ENCODE measurements at regions not wholly inside any gene's neighbourhood (a gene's known extent, or its start where the extent isn't known, plus 50 kb on each side); places are given as distances from the start of the nearest gene placed in this dataset.

- TF ChIP-seq CTCF (IDR thresholded peaks at IDR 0.05; ENCODE audit: control extremely low read depth, extremely low read depth), result no peak
- no peak for ATAC-seq (ENCODE audit: insufficient read depth, low FRiP score)
Measured at GRCh38 chr21:38668541-38668940, 137.2 kb upstream of the ETS2 start.

GRCh38 chr21:38669186-38669585, 136.5 kb upstream of the ETS2 start:
- H3K9me3 ChIP-seq (ENCODE audit: control insufficient read depth in 4 of 4, insufficient read depth in 3 of 4, low read length in 3 of 4), result no peaks in the 10 kb centered on the region
- ATAC-seq (ENCODE audit: insufficient read depth, low FRiP score) (peak; percentile 2), DNase-seq (peak in 1 of 3 donors; percentile 29)
- peaks cover 0 to 16% (median 0%) of the 10 kb centered on the region in 5 donors for H3K4me1 ChIP-seq (ENCODE audit: control insufficient read depth in 5 of 5, insufficient read depth in 5 of 5, low read length in 5 of 5)
- peaks cover 0 to 6% (median 0%) of the 10 kb centered on the region in 3 donors for H3K27me3 ChIP-seq (ENCODE audit: control insufficient read depth in 3 of 3, insufficient read depth in 3 of 3, low read length in 2 of 3)
- H3K36me3 ChIP-seq (ENCODE audit: control insufficient read depth in 4 of 4, insufficient read depth in 4 of 4, low read length in 4 of 4), result no peaks in the 10 kb centered on the region
- no peak overlapping the region for H3K9ac ChIP-seq (ENCODE audit: insufficient read depth in 1 of 2, low read length in 2 of 2)
- 83 to 90% methylated on average over 6 of the region's 6 CpGs for WGBS, 2 donors
- no peak overlapping the region for H3K4me3 ChIP-seq
- H3K27ac ChIP-seq (ENCODE audit: low read depth in 1 of 2, low read length in 1 of 2), result no peak overlapping the region
- no peak for TF ChIP-seq CTCF (IDR thresholded peaks at IDR 0.05; ENCODE audit: control extremely low read depth, extremely low read depth)

More at GRCh38 chr21:38668541-38668940, 137.2 kb upstream of the ETS2 start:
- Histone ChIP-seq H3K9ac (ENCODE audit: insufficient read depth in 1 of 2, low read length in 2 of 2) (no peak overlapping the region), H3K9me3 (ENCODE audit: control insufficient read depth in 4 of 4, insufficient read depth in 3 of 4, low read length in 3 of 4) (no peaks in the 10 kb centered on the region), H3K36me3 (ENCODE audit: control insufficient read depth in 4 of 4, insufficient read depth in 4 of 4, low read length in 4 of 4) (no peaks in the 10 kb centered on the region), H3K27me3 (ENCODE audit: control insufficient read depth in 3 of 3, insufficient read depth in 3 of 3, low read length in 2 of 3) (peaks cover 0 to 10% (median 0%) of the 10 kb centered on the region in 3 donors), H3K4me3 (no peak overlapping the region), H3K4me1 (ENCODE audit: control insufficient read depth in 5 of 5, insufficient read depth in 5 of 5, low read length in 5 of 5) (peaks cover 0 to 16% (median 0%) of the 10 kb centered on the region in 5 donors), H3K27ac (ENCODE audit: low read depth in 1 of 2, low read length in 1 of 2) (no peak overlapping the region)
- WGBS, 2 donors, result 81 to 82% methylated on average over 6 of the region's 6 CpGs
- no peak for DNase-seq

- H3K27me3 ChIP-seq (ENCODE audit: control insufficient read depth in 3 of 3, insufficient read depth in 3 of 3, low read length in 2 of 3), result no peaks in the 10 kb centered on the region
- DNase-seq (no peak), ATAC-seq (ENCODE audit: insufficient read depth, low FRiP score) (no peak)
- TF ChIP-seq CTCF (IDR thresholded peaks at IDR 0.05; ENCODE audit: control extremely low read depth, extremely low read depth), result no peak
- peaks cover 0 to 20% (median 0%) of the 10 kb centered on the region in 5 donors for H3K4me1 ChIP-seq (ENCODE audit: control insufficient read depth in 5 of 5, insufficient read depth in 5 of 5, low read length in 5 of 5)
- H3K9me3 ChIP-seq (ENCODE audit: control insufficient read depth in 4 of 4, insufficient read depth in 3 of 4, low read length in 3 of 4), result no peaks in the 10 kb centered on the region
- H3K4me3 ChIP-seq, result no peak overlapping the region
- no peak overlapping the region for H3K27ac ChIP-seq (ENCODE audit: low read depth in 1 of 2, low read length in 1 of 2)
- 93 to 95% methylated on average over 7 of the region's 7 CpGs for WGBS, 2 donors
- H3K9ac ChIP-seq (ENCODE audit: insufficient read depth in 1 of 2, low read length in 2 of 2), result no peak overlapping the region
- no peaks in the 10 kb centered on the region for H3K36me3 ChIP-seq (ENCODE audit: control insufficient read depth in 4 of 4, insufficient read depth in 4 of 4, low read length in 4 of 4)
Measured at GRCh38 chr21:38670861-38671260, 134.9 kb upstream of the ETS2 start.

GRCh38 chr21:38671773-38672172, 134.0 kb upstream of the ETS2 start:
- WGBS, 2 donors, result 69 to 80% methylated on average over 6 of the region's 6 CpGs
- H3K9ac ChIP-seq (ENCODE audit: insufficient read depth in 1 of 2, low read length in 2 of 2), result no peak overlapping the region
- DNase-seq, result peak; percentile 24 to 92 (median 87)
- no peak for ATAC-seq (ENCODE audit: insufficient read depth, low FRiP score)
- H3K27me3 ChIP-seq (ENCODE audit: control insufficient read depth in 3 of 3, insufficient read depth in 3 of 3, low read length in 2 of 3), result no peaks in the 10 kb centered on the region
- H3K4me1 ChIP-seq (ENCODE audit: control insufficient read depth in 5 of 5, insufficient read depth in 5 of 5, low read length in 5 of 5), result peaks cover 0 to 20% (median 0%) of the 10 kb centered on the region in 5 donors
- no peak for TF ChIP-seq CTCF (IDR thresholded peaks at IDR 0.05; ENCODE audit: control extremely low read depth, extremely low read depth)
- H3K36me3 ChIP-seq (ENCODE audit: control insufficient read depth in 4 of 4, insufficient read depth in 4 of 4, low read length in 4 of 4), result no peaks in the 10 kb centered on the region
- no peaks in the 10 kb centered on the region for H3K9me3 ChIP-seq (ENCODE audit: control insufficient read depth in 4 of 4, insufficient read depth in 3 of 4, low read length in 3 of 4)
- H3K4me3 ChIP-seq, result no peak overlapping the region
- H3K27ac ChIP-seq (ENCODE audit: low read depth in 1 of 2, low read length in 1 of 2), result no peak overlapping the region

Measured in lung (tissue), 11 donors.